CD4-positive, alpha-beta T cell (primary cell): ENCODE measurements at regions not wholly inside any gene's neighbourhood (a gene's known extent, or its start where the extent isn't known, plus 50 kb on each side); places are given as distances from the start of the nearest gene placed in this dataset.

Experiments
- ATAC-seq: fragments of 200-7000 bp; cut with Tn5 transposase; one replicate; pipeline ENCODE4 v1.10.0; 2022; ENCODE audit warnings: mild to moderate bottlenecking; ENCODE audit not compliant: poor library complexity
- CTCF ChIA-PET: fragments of 350-600 bp; sonication (Branson Sonifier 250); formaldehyde crosslinking; loops from one replicate; lab custom pipeline; 2021; ENCODE audit warnings: antibody characterized with exemption, inconsistent platforms; lab: Charles Lee
- POLR2A ChIA-PET: fragments of 350-600 bp; sonication (Branson Sonifier 250); formaldehyde crosslinking; loops from one replicate; lab custom pipeline; 2021; ENCODE audit warnings: antibody characterized with exemption, inconsistent platforms; lab: Charles Lee
- DNase-seq, 14 experiments: peaks; one replicate each; pipeline ENCODE4 v3.0.0-alpha.2; 2013 to 2020; ENCODE audit warnings: mixed read lengths in 2 of 14
- H3K27ac ChIP-seq, 2 donors: one replicate each; pipeline versions ENCODE4 v1.5.1 to v1.7.0; 2013; ENCODE audit warnings: low read length in 2 of 2, low read depth in 1 of 2, mild to moderate bottlenecking in 1 of 2
- H3K27me3 ChIP-seq, 2 experiments: 1 replicate in 1 of 2; 2 replicates in 1 of 2; pipeline versions ENCODE4 v1.6.1 to v1.7.0; 2013; ENCODE audit warnings: low read length in 2 of 2, control low read depth in 1 of 2, mild to moderate bottlenecking in 1 of 2, moderate library complexity in 1 of 2; ENCODE audit not compliant: insufficient read depth in 2 of 2, control insufficient read depth in 1 of 2
- H3K36me3 ChIP-seq: one replicate; pipeline ENCODE4 v1.6.1; 2013; ENCODE audit warnings: low read length, control low read depth; ENCODE audit not compliant: insufficient read depth
- H3K4me1 ChIP-seq: one replicate; pipeline ENCODE4 v1.6.1; 2013; ENCODE audit warnings: low read length, control low read depth; ENCODE audit not compliant: insufficient read depth
- H3K4me3 ChIP-seq: one replicate; pipeline ENCODE4 v1.5.1; 2013; ENCODE audit warnings: mild to moderate bottlenecking, low read length, moderate library complexity
- H3K9me3 ChIP-seq, 2 experiments: 1 replicate in 1 of 2; 2 replicates in 1 of 2; pipeline versions ENCODE4 v1.6.1 to v1.7.0; 2013; ENCODE audit warnings: low read length in 2 of 2, mild to moderate bottlenecking in 2 of 2, control low read depth in 1 of 2, moderate library complexity in 1 of 2; ENCODE audit not compliant: control insufficient read depth in 1 of 2, insufficient read depth in 1 of 2
- H3K27ac Mint-ChIP-seq: one replicate; pipeline ENCODE4 v1.8.0; 2020; ENCODE audit warnings: mixed read lengths
- H3K27me3 Mint-ChIP-seq: one replicate; pipeline ENCODE4 v1.8.0; 2021; ENCODE audit warnings: mixed read lengths
- H3K36me3 Mint-ChIP-seq: one replicate; pipeline ENCODE4 v1.8.0; 2021; ENCODE audit warnings: low read depth, mixed read lengths
- H3K4me1 Mint-ChIP-seq: one replicate; pipeline ENCODE4 v1.8.0; 2021; ENCODE audit warnings: low read depth, mixed read lengths
- H3K4me3 Mint-ChIP-seq: one replicate; pipeline ENCODE4 v1.8.0; 2020; ENCODE audit warnings: mild to moderate bottlenecking, mixed read lengths
- H3K9me3 Mint-ChIP-seq: one replicate; pipeline ENCODE4 v1.8.0; 2020; ENCODE audit warnings: mixed read lengths
- CTCF ChIP-seq: fragments of 200-600 bp; IDR thresholded peaks from one replicate; pipeline ENCODE4 v1.8.0; 2022; ENCODE audit warnings: antibody characterized with exemption, mild to moderate bottlenecking
- intact Hi-C, 2 experiments: fragments of 100-400 bp; cut with DNase I in 1 of 2; cut with micrococcal nuclease in 1 of 2; formaldehyde crosslinking; loops; one replicate each; pipeline versions ENCODE4 v1.15.1 to v1.9.0; 2023 to 2025; cut with DNase I, micrococcal nuclease

GRCh38 chr1:116313776-116314175, 59.3 kb upstream of the ATP1A1 start:
- Histone ChIP-seq H3K4me3 (no peak overlapping the region), H3K36me3 (no peaks in the 10 kb centered on the region), H3K4me1 (peaks cover 22% of the 10 kb centered on the region), H3K27me3 (no peaks in the 10 kb centered on the region), H3K27ac (no peak overlapping the region), H3K9me3 (no peaks in the 10 kb centered on the region)
- CTCF ChIA-PET, result no interaction called here
- Mint-ChIP-seq H3K4me1 (peaks cover 66% of the 10 kb centered on the region), H3K4me3 (no peak overlapping the region), H3K27me3 (no peaks in the 10 kb centered on the region), H3K36me3 (no peaks in the 10 kb centered on the region), H3K27ac (no peak overlapping the region), H3K9me3 (no peaks in the 10 kb centered on the region)
- DNase-seq, result no peak
- no peak for ATAC-seq
- TF ChIP-seq CTCF, result no peak
- intact Hi-C loops, result no loop called here
- POLR2A ChIA-PET, result no interaction called here

GRCh38 chr1:116314305-116314919, 58.6 kb upstream of the ATP1A1 start:
- H3K27ac Mint-ChIP-seq, result no peak overlapping the region
- CTCF ChIA-PET, result no interaction called here

GRCh38 chr1:116316373-116316772, 56.7 kb upstream of the ATP1A1 start:
- Histone ChIP-seq H3K4me3 (no peak overlapping the region), H3K9me3 (no peaks in the 10 kb centered on the region), H3K4me1 (peaks cover 23% of the 10 kb centered on the region), H3K27me3 (no peaks in the 10 kb centered on the region), H3K27ac (no peak overlapping the region), H3K36me3 (no peaks in the 10 kb centered on the region)
- intact Hi-C loops, result no loop called here
- no peak for TF ChIP-seq CTCF
- ChIA-PET POLR2A (no interaction called here), CTCF (no interaction called here)
- DNase-seq (no peak), ATAC-seq (no peak)
- Mint-ChIP-seq H3K9me3 (no peaks in the 10 kb centered on the region), H3K27ac (peak overlapping the region; percentile 34), H3K4me1 (peaks cover 61% of the 10 kb centered on the region), H3K27me3 (no peaks in the 10 kb centered on the region), H3K4me3 (no peak overlapping the region), H3K36me3 (no peaks in the 10 kb centered on the region)

More at GRCh38 chr1:116314305-116314919, 58.6 kb upstream of the ATP1A1 start:
- no peaks in the 10 kb centered on the region for H3K36me3 Mint-ChIP-seq
- H3K9me3 ChIP-seq, result no peaks in the 10 kb centered on the region
- no peaks in the 10 kb centered on the region for H3K9me3 Mint-ChIP-seq
- H3K27me3 Mint-ChIP-seq, result no peaks in the 10 kb centered on the region
- ATAC-seq, result no peak
- POLR2A ChIA-PET, result no interaction called here
- no peak for DNase-seq
- peaks cover 67% of the 10 kb centered on the region for H3K4me1 Mint-ChIP-seq
- H3K36me3 ChIP-seq, result no peaks in the 10 kb centered on the region
- no peak overlapping the region for H3K27ac ChIP-seq
- no peak for TF ChIP-seq CTCF
- no peaks in the 10 kb centered on the region for H3K27me3 ChIP-seq
- no peak overlapping the region for H3K4me3 ChIP-seq
- peaks cover 22% of the 10 kb centered on the region for H3K4me1 ChIP-seq
- intact Hi-C loops, result no loop called here
- no peak overlapping the region for H3K4me3 Mint-ChIP-seq
